H1 (cell line): ENCODE measurements at regions not wholly inside any gene's neighbourhood (a gene's known extent, or its start where the extent isn't known, plus 50 kb on each side); places are given as distances from the start of the nearest gene placed in this dataset.

ENCODE experiments used
- CTCF ChIA-PET: fragments of 300-600 bp; sonication (Branson Sonifier 250); formaldehyde crosslinking; loops from one replicate; lab custom pipeline; 2021; ENCODE audit not compliant: partially characterized antibody; lab: Charles Lee
- POLR2A ChIA-PET: fragments of 300-600 bp; sonication (Branson Sonifier 250); formaldehyde crosslinking; loops from one replicate; lab custom pipeline; 2021; ENCODE audit warnings: inconsistent platforms; ENCODE audit not compliant: partially characterized antibody; lab: Charles Lee
- DNase-seq, 2 experiments: peaks; one replicate each; pipeline versions ENCODE4 v3.0.0 to v3.0.0-alpha.2; 2010 to 2022; ENCODE audit warnings: low spot score in 2 of 2, low read depth in 1 of 2, mixed read lengths in 1 of 2
- FAIRE-seq: peaks from 2 replicates; lab custom pipeline; 2011; peaks lifted over from hg19 to GRCh38; lab: Jason Lieb, UNC
- H2AFZ ChIP-seq: 2 replicates; pipeline ENCODE4 v1.8.1; 2012; ENCODE audit warnings: low read length, inconsistent platforms
- H2AK5ac ChIP-seq: 2 replicates; pipeline ENCODE4 v1.6.1; 2013; ENCODE audit warnings: low read depth, low read length
- H2BK120ac ChIP-seq: replicated peaks from 2 replicates; pipeline ENCODE3; 2013; ENCODE audit warnings: low read depth, low read length, inconsistent platforms
- H2BK12ac ChIP-seq: 2 replicates; pipeline ENCODE4 v1.6.1; 2013; ENCODE audit warnings: low read depth, low read length
- H2BK15ac ChIP-seq: 2 replicates; pipeline ENCODE4 v1.6.1; 2013; ENCODE audit warnings: low read length
- H2BK20ac ChIP-seq: 2 replicates; pipeline ENCODE4 v1.6.1; 2013; ENCODE audit warnings: low read length
- H2BK5ac ChIP-seq: 2 replicates; pipeline ENCODE4 v1.6.1; 2013; ENCODE audit warnings: low read depth, low read length
- H3K14ac ChIP-seq: 2 replicates; pipeline ENCODE4 v1.6.1; 2013; ENCODE audit warnings: inconsistent platforms; ENCODE audit not compliant: insufficient read length
- H3K18ac ChIP-seq: 2 replicates; pipeline ENCODE4 v1.6.1; 2013; ENCODE audit warnings: low read length; ENCODE audit errors: extremely low read depth
- H3K23ac ChIP-seq: 2 replicates; pipeline ENCODE4 v1.6.1; 2013; ENCODE audit warnings: inconsistent platforms; ENCODE audit not compliant: insufficient read length
- H3K23me2 ChIP-seq: 2 replicates; pipeline ENCODE4 v1.6.1; 2013; ENCODE audit warnings: low read depth, low read length
- H3K27ac ChIP-seq: 2 replicates; pipeline ENCODE4 v1.6.1; 2011; ENCODE audit warnings: low read depth, low read length, inconsistent platforms
- H3K27me3 ChIP-seq, 4 experiments: replicated peaks in 1 of 4; 1 replicate in 1 of 4; 2 replicates in 3 of 4; pipeline versions ENCODE4 v1.6.1 to v1.8.1; 2011 to 2013; ENCODE audit warnings: low read length in 3 of 4, mild to moderate bottlenecking in 3 of 4, inconsistent platforms in 2 of 4, mixed read lengths in 2 of 4, moderate library complexity in 1 of 4; ENCODE audit not compliant: control insufficient read depth in 3 of 4, insufficient read depth in 3 of 4; ENCODE audit errors: extremely low read depth in 1 of 4
- H3K36me3 ChIP-seq, 4 experiments: 2 replicates each; pipeline versions ENCODE4 v1.6.1 to v1.8.1; 2011 to 2013; ENCODE audit warnings: mild to moderate bottlenecking in 4 of 4, low read length in 3 of 4, moderate library complexity in 2 of 4, control low read depth in 1 of 4, inconsistent platforms in 1 of 4; ENCODE audit not compliant: insufficient read depth in 4 of 4, control insufficient read depth in 2 of 4
- H3K4ac ChIP-seq: replicated peaks from 2 replicates; pipeline ENCODE3; 2013; ENCODE audit warnings: low read length, low read depth, mixed read lengths, inconsistent platforms; ENCODE audit not compliant: insufficient read length
- H3K4me1 ChIP-seq, 4 experiments: replicated peaks in 1 of 4; 1 replicate in 1 of 4; 2 replicates in 3 of 4; pipeline versions ENCODE4 v1.6.1 to v1.8.1; 2011 to 2013; ENCODE audit warnings: low read length in 3 of 4, inconsistent platforms in 2 of 4, mixed read lengths in 1 of 4; ENCODE audit not compliant: insufficient read depth in 4 of 4, control insufficient read depth in 3 of 4
- H3K4me2 ChIP-seq, 2 experiments: 2 replicates each; pipeline versions ENCODE4 v1.6.1 to v1.8.1; 2011 to 2013; ENCODE audit warnings: low read depth in 2 of 2, low read length in 2 of 2, control low read depth in 1 of 2, inconsistent platforms in 1 of 2, mild to moderate bottlenecking in 1 of 2; ENCODE audit not compliant: insufficient read depth in 1 of 2
- H3K4me3 ChIP-seq, 4 experiments: fragments of 200-600, 300-600 bp in 1 of 4; sonication (generic), shearing (Covaris generic), sonication (Bioruptor Twin) in 1 of 4; 2 replicates each; pipeline versions ENCODE4 v1.5.1 to v1.8.1; 2011 to 2016; ENCODE audit warnings: low read length in 4 of 4, low read depth in 3 of 4, control low read depth in 2 of 4, inconsistent platforms in 2 of 4, mild to moderate bottlenecking in 2 of 4, mixed read lengths in 1 of 4, moderate library complexity in 1 of 4; ENCODE audit not compliant: insufficient read depth in 2 of 4; ENCODE audit errors: extremely low read depth in 1 of 4
- H3K56ac ChIP-seq: replicated peaks from 2 replicates; pipeline ENCODE3; 2013; ENCODE audit warnings: low read depth, mild to moderate bottlenecking, mixed read lengths, low read length, inconsistent platforms; ENCODE audit not compliant: insufficient read length
- H3K79me1 ChIP-seq: 2 replicates; pipeline ENCODE4 v1.6.1; 2013; ENCODE audit warnings: low read depth, low read length, control low read depth
- H3K79me2 ChIP-seq, 2 experiments: 2 replicates each; pipeline versions ENCODE4 v1.6.1 to v1.8.1; 2012 to 2013; ENCODE audit warnings: low read length in 2 of 2, mild to moderate bottlenecking in 2 of 2, inconsistent platforms in 1 of 2; ENCODE audit not compliant: insufficient read depth in 2 of 2, control insufficient read depth in 1 of 2
- H3K9ac ChIP-seq, 4 experiments: replicated peaks in 1 of 4; 1 replicate in 1 of 4; 2 replicates in 3 of 4; pipeline versions ENCODE4 v1.6.1 to v1.8.1; 2011 to 2013; ENCODE audit warnings: low read depth in 3 of 4, low read length in 3 of 4, control low read depth in 2 of 4, mild to moderate bottlenecking in 2 of 4, moderate library complexity in 2 of 4, inconsistent platforms in 1 of 4; ENCODE audit errors: extremely low read depth in 1 of 4
- H3K9me3 ChIP-seq, 2 experiments: 2 replicates each; pipeline versions ENCODE4 v1.6.1 to v1.8.1; 2012 to 2013; ENCODE audit warnings: mild to moderate bottlenecking in 2 of 2, moderate library complexity in 2 of 2, control low read depth in 1 of 2, inconsistent platforms in 1 of 2, low read depth in 1 of 2, low read length in 1 of 2, mixed read lengths in 1 of 2; ENCODE audit not compliant: insufficient read depth in 2 of 2
- H4K20me1 ChIP-seq, 2 experiments: replicated peaks in 1 of 2; 2 replicates each; pipeline versions ENCODE3 to v1.8.1; 2011 to 2013; ENCODE audit warnings: inconsistent platforms in 2 of 2, low read length in 2 of 2, mild to moderate bottlenecking in 1 of 2; ENCODE audit not compliant: insufficient read depth in 2 of 2, control insufficient read depth in 1 of 2
- H4K5ac ChIP-seq: 2 replicates; pipeline ENCODE4 v1.6.1; 2013; ENCODE audit warnings: low read length, low read depth, mixed read lengths, inconsistent platforms; ENCODE audit not compliant: insufficient read length
- H4K8ac ChIP-seq: 2 replicates; pipeline ENCODE4 v1.8.0; 2013; ENCODE audit warnings: mild to moderate bottlenecking, moderate library complexity, low read length, inconsistent platforms; ENCODE audit not compliant: insufficient read depth; ENCODE audit errors: extremely low read depth
- H4K91ac ChIP-seq: replicated peaks from 2 replicates; pipeline ENCODE3; 2013; ENCODE audit warnings: low read length, mixed read lengths, inconsistent platforms; ENCODE audit not compliant: insufficient read length
- CBX8 ChIP-seq: fragments of 300-800, 300-1000 bp; sonication (generic); IDR thresholded peaks from 2 replicates; pipeline ENCODE4 v1.7.1; 2016; ENCODE audit warnings: low read depth, low read length, borderline replicate concordance
- CTBP2 ChIP-seq: IDR thresholded peaks from 2 replicates; pipeline ENCODE4 v1.7.0; 2011; ENCODE audit warnings: borderline replicate concordance, mild to moderate bottlenecking, moderate library complexity, mixed read lengths, low read length; ENCODE audit not compliant: insufficient read depth, insufficient read length
- EGR1 ChIP-seq: IDR thresholded peaks from 2 replicates; pipeline ENCODE4 v1.6.1; 2011; ENCODE audit warnings: low read depth, low read length, borderline replicate concordance
- KDM5A ChIP-seq: fragments of 200-600 bp; IDR thresholded peaks from 2 replicates; pipeline ENCODE4 v1.7.1; 2012; ENCODE audit warnings: mild to moderate bottlenecking, low read length, inconsistent platforms, mixed read lengths
- POLR2AphosphoS5 ChIP-seq: IDR thresholded peaks from 2 replicates; pipeline ENCODE4 v1.6.1; 2011; ENCODE audit warnings: low read depth, low read length
- RAD21 ChIP-seq, 2 experiments: IDR thresholded peaks in 1 of 2; conservative IDR thresholded peaks in 1 of 2; 2 replicates each; pipeline ENCODE4 v1.6.1; 2011; ENCODE audit warnings: low read depth in 2 of 2, low read length in 2 of 2, improper control_type of control experiment in 1 of 2, inconsistent platforms in 1 of 2, mild to moderate bottlenecking in 1 of 2, moderate library complexity in 1 of 2
- TEAD4 ChIP-seq: IDR thresholded peaks from 2 replicates; pipeline ENCODE4 v1.6.1; 2012; ENCODE audit warnings: low read depth, low read length, inconsistent platforms, mixed read lengths
- WGBS, 2 experiments: shearing (Covaris generic) in 1 of 2; methylation state at CpG; one replicate each; pipeline versions ENCODE4 v1.1.6 to v1.1.7; 2013 to 2015; ENCODE audit warnings: low lambda C conversion rate in 2 of 2, mixed read lengths in 2 of 2, inconsistent platforms in 1 of 2, low coverage in 1 of 2, missing lambda C conversion rate in 1 of 2; ENCODE audit not compliant: insufficient replicate concordance in 2 of 2, insufficient coverage in 1 of 2, insufficient read length in 1 of 2; ENCODE audit errors: extremely low coverage in 1 of 2, missing lambda C conversion rate in 1 of 2; 5-methylcytosine and 5-hydroxymethylcytosine counted together

- FAIRE-seq = peak; percentile 70
- H3K4me2 ChIP-seq = peak overlapping the region in 1 of 2 experiments; percentile 32; a peak in 1 of 4 replicates
Observed at GRCh38 chr12:89245090-89245489, 107.2 kb downstream of the DUSP6 start.

More at GRCh38 chr12:89245090-89245489, 107.2 kb downstream of the DUSP6 start:
- Histone ChIP-seq H2AK5ac (no peak overlapping the region), H3K4ac (no peak overlapping the region), H2BK15ac (no peak overlapping the region), H3K23me2 (no peaks in the 10 kb centered on the region), H3K23ac (no peak overlapping the region), H4K20me1 (no peaks in the 10 kb centered on the region), H3K27ac (no peak overlapping the region), H3K79me1 (no peaks in the 10 kb centered on the region), H2BK12ac (no peak overlapping the region), H3K4me1 (peaks cover 0 to 15% (median 5%) of the 10 kb centered on the region in 4 experiments; a peak in 4 of 7 replicates), H2BK120ac (no peak overlapping the region), H4K91ac (no peak overlapping the region), H3K27me3 (peaks cover 0 to 2% (median under 1%) of the 10 kb centered on the region in 4 experiments; a peak in 4 of 7 replicates), H3K9ac (no peak overlapping the region), H4K5ac (no peak overlapping the region), H2BK20ac (no peak overlapping the region), H3K4me3 (peak overlapping the region in 1 of 4 experiments; percentile 5; a peak in 1 of 8 replicates), H3K14ac (no peak overlapping the region), H2AFZ (no peak overlapping the region), H3K18ac (no peak overlapping the region), H3K79me2 (no peaks in the 10 kb centered on the region), H3K36me3 (no peaks in the 10 kb centered on the region), H3K9me3 (no peaks in the 10 kb centered on the region), H2BK5ac (no peak overlapping the region), H3K56ac (no peak overlapping the region), H4K8ac (no peak overlapping the region)
- POLR2A ChIA-PET = interaction anchor here (1.2 kb wide), 1 partner anchor 108 kb away, joined by 7 read pairs; the partner anchor contains the start of gene DUSP6
- 0 out of 4 replicates have a peak, but pooled peaks of 1 of the 2 experiments have one; percentile 5 for TF ChIP-seq RAD21 (IDR thresholded peaks at IDR 0.05 in 1 of 2, conservative IDR thresholded peaks at IDR 0.05 in 1 of 2; ENCODE audit: low read depth in 2 of 2, low read length in 2 of 2)
- TF ChIP-seq KDM5A = no peak
- no peak for TF ChIP-seq CBX8
- TF ChIP-seq POLR2AphosphoS5 = peak; percentile 67; the same call in 1 of the 2 replicates
- TF ChIP-seq CTBP2 = no peak
- peak; percentile 20; the same call in 1 of the 2 replicates for TF ChIP-seq TEAD4
- TF ChIP-seq EGR1 = 0 out of 2 replicates have a peak, but pooled peaks have one; percentile 16
- 45% methylated on average over 5 of the region's 5 CpGs; no CpG with 5 or more reads in 1 of the 2 experiments for WGBS, 2 experiments
- DNase-seq = no peak
- CTCF ChIA-PET = interaction anchor here (0.6 to 1.9 kb wide), 4 partner anchors 13 to 244 kb away, joined by 3 to 5 read pairs (median 4); no protein-coding TSS in a partner anchor
